GM18520 (cell line): ENCODE measurements at regions not wholly inside any gene's neighbourhood (a gene's known extent, or its start where the extent isn't known, plus 50 kb on each side); places are given as distances from the start of the nearest gene placed in this dataset.
A peak's percentile ranks its signal among the peaks of the same experiment; 100 is the strongest.
"Not testable (repeated sequence)": the region's sequence is repeated elsewhere in the genome, so short reads cannot be mapped to it uniquely, and the experiment has no call there.

Experiments used
- ATAC-seq: cut with Tn5 transposase; IDR thresholded peaks from one replicate; pipeline ENCODE4 v1.9.1; 2021; ENCODE audit not compliant: unreplicated experiment

GRCh38 chr11:95652002-95652472 lies 137.5 kb downstream of the FAM76B start:
- ATAC-seq, result no peak

- ATAC-seq, result no peak
Observed at GRCh38 chr11:95650276-95650675, 139.3 kb downstream of the FAM76B start.

GRCh38 chr11:95647871-95648270 lies 141.7 kb downstream of the FAM76B start:
- ATAC-seq, result no peak

GRCh38 chr11:95647355-95647754 lies 142.2 kb downstream of the FAM76B start:
- ATAC-seq, result no peak

GRCh38 chr11:95641495-95641894 lies 148.1 kb downstream of the FAM76B start:
- ATAC-seq, result peak; percentile 98

DNA sequence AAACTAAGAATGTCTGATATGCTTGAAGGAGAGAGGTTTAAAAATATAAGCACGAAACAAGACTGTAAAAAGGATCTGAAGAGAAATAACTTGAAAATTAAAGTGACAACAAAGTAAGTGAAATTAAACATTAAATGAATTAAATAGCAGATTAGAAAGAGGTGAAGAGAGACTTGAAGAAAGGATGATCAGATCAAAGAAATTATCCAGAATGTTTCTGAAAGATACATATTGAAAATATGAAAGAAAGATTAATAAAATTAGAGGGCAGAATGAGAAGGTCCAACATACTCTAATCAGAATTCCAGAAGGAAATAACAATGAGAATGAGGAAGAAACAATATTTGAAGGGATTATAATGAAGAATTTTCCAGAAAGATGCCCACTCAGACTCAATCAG lies 151.1 kb downstream of the FAM76B start:
- no peak for ATAC-seq

- no peak for ATAC-seq
Observed at GRCh38 chr11:95625164-95625900, 164.2 kb downstream of the FAM76B start.

GRCh38 chr11:95616256-95616804 lies 173.3 kb downstream of the FAM76B start:
- ATAC-seq, result no peak

DNA sequence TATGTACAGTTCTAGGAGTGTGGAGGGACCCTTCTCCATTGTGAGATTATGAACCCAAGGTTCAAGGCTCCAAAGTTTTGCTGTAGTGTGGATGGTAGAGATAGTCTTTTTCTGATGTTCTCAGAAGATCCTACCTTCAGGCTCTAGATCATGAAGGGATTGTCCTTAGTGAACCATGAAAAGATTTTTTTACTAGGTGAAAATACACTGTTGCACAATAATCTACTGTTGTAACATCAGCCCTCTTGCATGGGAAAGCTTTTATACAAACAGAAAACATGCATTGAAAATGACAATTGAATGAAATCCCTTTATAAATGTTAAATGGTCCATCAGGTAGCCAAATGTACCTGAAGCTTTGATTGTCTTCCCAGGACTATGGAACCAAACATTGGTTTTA lies 177.8 kb downstream of the FAM76B start:
- no peak for ATAC-seq

- ATAC-seq, result not testable (repeated sequence)
Observed at GRCh38 chr11:95610185-95610584, 179.4 kb downstream of the FAM76B start.

GRCh38 chr11:95608093-95608492 lies 181.5 kb downstream of the FAM76B start:
- no peak for ATAC-seq

- no peak for ATAC-seq
Observed at GRCh38 chr11:95606824-95607223, 182.8 kb downstream of the FAM76B start.

GRCh38 chr11:95605271-95605940 lies 184.2 kb downstream of the FAM76B start:
- ATAC-seq, result no peak

DNA sequence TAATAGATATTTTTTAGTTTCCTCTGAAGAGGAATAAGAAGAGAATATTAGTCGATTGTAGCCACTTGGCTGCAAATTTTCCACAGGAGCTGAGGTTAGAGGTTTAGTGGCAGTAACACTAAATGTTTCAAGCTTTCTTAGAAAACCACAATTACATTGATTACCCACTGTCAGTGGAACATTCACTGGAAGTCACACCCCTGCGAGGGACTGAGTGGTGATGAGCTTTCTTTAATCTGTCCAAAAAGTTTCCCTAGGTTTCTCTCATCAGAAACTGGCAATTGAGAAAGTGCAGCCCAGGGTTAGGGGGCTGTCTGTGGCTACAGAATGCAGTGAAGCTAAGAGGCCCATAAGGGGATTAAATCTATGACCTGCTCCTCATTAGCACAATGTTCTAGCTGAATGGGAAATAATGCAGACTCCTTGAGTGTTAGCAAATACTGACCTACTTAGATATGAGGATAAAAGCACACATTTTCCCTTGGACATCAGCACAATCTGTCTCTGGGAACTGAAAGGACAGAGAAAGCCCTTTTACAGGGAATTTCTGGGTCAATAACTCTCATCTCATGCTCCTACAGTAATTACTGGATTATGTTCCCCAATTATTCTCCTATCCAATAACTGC lies 189.5 kb downstream of the FAM76B start:
- no peak for ATAC-seq

DNA sequence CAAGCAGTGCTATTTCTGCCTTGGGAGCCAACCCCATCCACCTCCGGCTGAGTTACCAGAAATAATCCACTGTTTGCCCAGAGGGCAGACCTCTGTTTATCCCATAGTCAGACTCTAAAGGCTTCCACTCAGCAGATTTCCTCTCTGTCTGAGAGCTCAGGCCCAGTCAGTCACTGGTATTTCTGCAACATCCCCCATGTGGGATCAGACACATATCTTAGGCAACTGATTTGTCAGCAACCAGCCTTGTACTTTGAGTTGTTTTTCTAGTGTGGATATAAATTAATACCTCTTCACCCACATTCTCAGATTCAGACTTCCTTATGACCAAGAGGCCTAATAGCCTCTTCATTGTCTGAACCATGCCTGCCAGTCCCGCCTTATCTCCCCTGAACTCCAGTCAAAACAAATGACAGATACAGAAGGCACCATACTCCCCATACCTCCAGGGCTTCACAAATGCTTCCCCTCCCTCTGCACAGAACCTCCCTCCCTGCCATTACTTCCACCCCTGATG lies 193.6 kb downstream of the FAM76B start:
- no peak for ATAC-seq

- no peak for ATAC-seq
Observed at GRCh38 chr11:95595541-95595940, 194.0 kb downstream of the FAM76B start.

- no peak for ATAC-seq
Observed at GRCh38 chr11:95593111-95593510, 196.5 kb downstream of the FAM76B start.

GRCh38 chr11:95592471-95592870 lies 197.1 kb downstream of the FAM76B start:
- ATAC-seq, result no peak

DNA sequence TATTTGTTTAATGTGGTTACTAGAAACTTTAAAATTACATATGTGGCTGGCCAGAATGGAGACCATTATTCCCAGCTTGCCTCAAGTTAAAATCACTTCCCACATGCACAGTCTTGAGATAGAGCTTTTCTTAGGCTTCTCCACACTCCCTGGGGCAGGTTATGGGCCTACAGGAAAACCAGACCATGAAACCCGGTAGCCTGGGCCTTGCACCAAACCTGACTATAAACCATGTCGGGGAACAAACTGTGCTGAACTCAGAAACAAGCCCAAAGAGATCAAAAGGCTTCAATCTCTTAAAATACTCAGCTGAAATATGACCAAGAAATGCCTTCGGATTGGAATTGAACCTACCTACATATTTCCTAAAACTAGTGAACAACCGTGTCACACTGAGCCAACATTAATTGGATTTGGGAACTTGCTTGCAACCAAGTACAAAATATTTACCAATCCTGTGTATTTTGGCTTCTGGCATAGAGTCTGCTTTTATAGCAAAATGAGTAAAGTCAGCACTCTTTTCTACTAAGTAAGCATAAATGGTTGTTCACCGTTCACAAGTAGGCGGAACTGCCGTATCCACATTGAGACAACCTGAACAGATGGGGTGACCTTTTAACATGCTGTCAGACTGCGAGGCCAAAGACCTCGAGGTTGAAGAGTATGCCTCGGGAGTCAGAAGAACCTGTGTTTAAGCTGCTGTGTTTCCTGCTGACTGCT lies 199.5 kb downstream of the FAM76B start:
- no peak for ATAC-seq

- no peak for ATAC-seq
Observed at GRCh38 chr11:95588821-95589220, 200.8 kb downstream of the FAM76B start.

DNA sequence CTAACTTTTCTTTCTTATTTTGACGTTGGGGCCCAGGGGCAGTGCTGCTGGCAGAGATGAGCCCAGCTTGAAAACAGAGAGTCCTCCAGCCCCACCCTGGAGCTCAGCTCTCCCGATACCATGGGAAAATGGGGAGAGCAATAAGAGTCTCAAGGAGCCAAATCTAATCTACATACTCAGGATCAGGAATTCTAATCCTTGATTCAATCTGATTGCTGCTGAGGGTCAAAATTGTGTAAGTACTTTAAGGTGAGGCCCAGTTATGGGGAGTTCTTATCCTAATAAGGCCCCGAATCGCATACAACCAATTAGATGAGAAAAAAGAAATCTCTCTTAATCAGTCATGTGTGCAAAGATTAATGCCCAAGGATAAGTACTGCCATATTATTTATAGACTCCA lies 202.9 kb downstream of the FAM76B start:
- ATAC-seq, result no peak
